HFFc6 (cell line): ENCODE measurements at regions not wholly inside any gene's neighbourhood (a gene's known extent, or its start where the extent isn't known, plus 50 kb on each side); places are given as distances from the start of the nearest gene placed in this dataset.

ENCODE experiments used
- DNase-seq: peaks from one replicate; pipeline ENCODE4 v3.0.0-alpha.2; 2018
- H3K27ac Mint-ChIP-seq: 2 replicates; pipeline ENCODE4 v1.8.0; 2020; ENCODE audit warnings: mild to moderate bottlenecking, mixed read lengths
- H3K27me3 Mint-ChIP-seq: 2 replicates; pipeline ENCODE4 v1.8.0; 2021; ENCODE audit warnings: mild to moderate bottlenecking, moderate library complexity, mixed read lengths; ENCODE audit not compliant: insufficient read depth
- H3K36me3 Mint-ChIP-seq: 2 replicates; pipeline ENCODE4 v1.8.0; 2021; ENCODE audit warnings: low read depth, mixed read lengths
- H3K4me1 Mint-ChIP-seq: 2 replicates; pipeline ENCODE4 v1.8.0; 2020; ENCODE audit warnings: low read depth, mixed read lengths
- H3K4me3 Mint-ChIP-seq: 2 replicates; pipeline ENCODE4 v1.8.0; 2020; ENCODE audit warnings: mild to moderate bottlenecking, moderate library complexity, mixed read lengths
- H3K9me3 Mint-ChIP-seq: 2 replicates; pipeline ENCODE4 v1.8.0; 2020; ENCODE audit warnings: mild to moderate bottlenecking, mixed read lengths
- CTCF ChIP-seq: fragments of 200-600 bp; sonication (generic); IDR thresholded peaks from 2 replicates; pipeline ENCODE4 v1.5.0; 2021; ENCODE audit warnings: antibody characterized with exemption, mild to moderate bottlenecking

- Mint-ChIP-seq H3K27me3 (peaks cover 12% of the 10 kb centered on the region; the same call in 1 of the 2 replicates), H3K4me1 (no peaks in the 10 kb centered on the region), H3K27ac (no peak overlapping the region), H3K9me3 (no peaks in the 10 kb centered on the region), H3K36me3 (no peaks in the 10 kb centered on the region), H3K4me3 (no peak overlapping the region)
- TF ChIP-seq CTCF = no peak
- no peak for DNase-seq
Measured at GRCh38 chr5:39822020-39822419, 397.2 kb upstream of the DAB2 start.

- H3K9me3 Mint-ChIP-seq = no peaks in the 10 kb centered on the region
- TF ChIP-seq CTCF = no peak
- H3K27ac Mint-ChIP-seq = no peak overlapping the region
- no peak overlapping the region for H3K4me3 Mint-ChIP-seq
- no peaks in the 10 kb centered on the region for H3K36me3 Mint-ChIP-seq
- no peaks in the 10 kb centered on the region for H3K4me1 Mint-ChIP-seq
- H3K27me3 Mint-ChIP-seq = peaks cover 14% of the 10 kb centered on the region
- no peak for DNase-seq
Measured at GRCh38 chr5:39816866-39817265, 392.1 kb upstream of the DAB2 start.

- Mint-ChIP-seq H3K27ac (no peak overlapping the region), H3K27me3 (peaks cover 14% of the 10 kb centered on the region), H3K9me3 (no peaks in the 10 kb centered on the region), H3K4me1 (no peaks in the 10 kb centered on the region), H3K4me3 (no peak overlapping the region), H3K36me3 (no peaks in the 10 kb centered on the region)
- no peak for TF ChIP-seq CTCF
- no peak for DNase-seq
Measured at GRCh38 chr5:39816156-39816845, 391.5 kb upstream of the DAB2 start.

GRCh38 chr5:39815711-39816110, 390.9 kb upstream of the DAB2 start:
- H3K36me3 Mint-ChIP-seq = no peaks in the 10 kb centered on the region
- H3K4me3 Mint-ChIP-seq = no peak overlapping the region
- H3K27ac Mint-ChIP-seq = no peak overlapping the region
- no peaks in the 10 kb centered on the region for H3K4me1 Mint-ChIP-seq
- TF ChIP-seq CTCF = no peak
- peaks cover 14% of the 10 kb centered on the region for H3K27me3 Mint-ChIP-seq
- no peak for DNase-seq
- H3K9me3 Mint-ChIP-seq = no peaks in the 10 kb centered on the region

GRCh38 chr5:39811381-39811780, 386.6 kb upstream of the DAB2 start:
- H3K36me3 Mint-ChIP-seq = no peaks in the 10 kb centered on the region

More at GRCh38 chr5:39811381-39811780, 386.6 kb upstream of the DAB2 start:
- H3K4me1 Mint-ChIP-seq = no peaks in the 10 kb centered on the region
- TF ChIP-seq CTCF = no peak
- H3K4me3 Mint-ChIP-seq = no peak overlapping the region
- no peak overlapping the region for H3K27ac Mint-ChIP-seq
- no peaks in the 10 kb centered on the region for H3K9me3 Mint-ChIP-seq
- peaks cover 6% of the 10 kb centered on the region for H3K27me3 Mint-ChIP-seq
- no peak for DNase-seq
